ENCODE measurements at regions not wholly inside any gene's neighbourhood (a gene's known extent, or its start where the extent isn't known, plus 50 kb on each side); places are given as distances from the start of the nearest gene placed in this dataset.

DNA sequence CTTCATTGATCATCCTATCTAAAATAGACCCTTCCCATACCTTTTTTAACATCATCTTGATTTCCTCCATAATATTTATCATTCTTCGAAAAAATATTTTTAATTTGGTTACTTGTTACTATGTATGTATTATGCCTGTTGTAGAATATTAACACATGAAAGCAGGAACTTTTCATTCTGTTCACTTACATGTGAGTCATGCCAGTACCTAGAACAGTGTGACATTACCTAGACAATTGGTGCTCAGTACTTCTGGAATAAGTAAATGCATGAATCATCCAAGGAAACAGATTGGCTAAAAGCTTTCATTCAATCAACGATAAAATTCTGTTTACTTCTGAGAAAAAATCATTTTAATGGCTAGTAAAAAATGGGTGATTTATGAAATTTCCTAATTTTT, 76.4 kb downstream of the CXXC4 start:
- no peaks in the 10 kb centered on the region for H3K9me3 Mint-ChIP-seq
- no peak overlapping the region for H3K4me3 Mint-ChIP-seq
- no peak overlapping the region for H3K27ac Mint-ChIP-seq
- DNase-seq: no peak
- H3K27me3 Mint-ChIP-seq: no peaks in the 10 kb centered on the region
- no peak overlapping the region for H3K27ac ChIP-seq (ENCODE audit: low read depth, low read length)
- H3K4me1 Mint-ChIP-seq: no peaks in the 10 kb centered on the region
- no peaks in the 10 kb centered on the region for H3K36me3 ChIP-seq (ENCODE audit: insufficient read depth, low read length)
- no peak overlapping the region for H3K4me3 ChIP-seq (ENCODE audit: low read length in 2 of 2)
- H3K36me3 Mint-ChIP-seq: no peaks in the 10 kb centered on the region
- intact Hi-C loops (cut with micrococcal nuclease): no loop called here
- no peaks in the 10 kb centered on the region for H3K27me3 ChIP-seq (ENCODE audit: insufficient read depth, low read length)
- ChIA-PET CTCF (ENCODE audit: partially characterized antibody) (no interaction called here), POLR2A (ENCODE audit: partially characterized antibody) (no interaction called here)
- H3K4me1 ChIP-seq (ENCODE audit: insufficient read depth, low read length): no peaks in the 10 kb centered on the region
- no peaks in the 10 kb centered on the region for H3K9me3 ChIP-seq (ENCODE audit: control insufficient read depth in 1 of 2, low read length in 2 of 2)

- H3K4me3 ChIP-seq (ENCODE audit: low read length in 2 of 2): no peak overlapping the region
- H3K4me1 Mint-ChIP-seq: no peaks in the 10 kb centered on the region
- CTCF ChIA-PET (ENCODE audit: partially characterized antibody): no interaction called here
- intact Hi-C loops (cut with micrococcal nuclease): no loop called here
- H3K27ac Mint-ChIP-seq: no peak overlapping the region
- H3K9me3 Mint-ChIP-seq: no peaks in the 10 kb centered on the region
- POLR2A ChIA-PET (ENCODE audit: partially characterized antibody): no interaction called here
- H3K27me3 ChIP-seq (ENCODE audit: insufficient read depth, low read length): no peaks in the 10 kb centered on the region
- no peaks in the 10 kb centered on the region for H3K36me3 Mint-ChIP-seq
- no peaks in the 10 kb centered on the region for H3K9me3 ChIP-seq (ENCODE audit: control insufficient read depth in 1 of 2, low read length in 2 of 2)
- H3K27ac ChIP-seq (ENCODE audit: low read depth, low read length): no peak overlapping the region
- no peak for DNase-seq
- no peaks in the 10 kb centered on the region for H3K4me1 ChIP-seq (ENCODE audit: insufficient read depth, low read length)
- H3K27me3 Mint-ChIP-seq: no peaks in the 10 kb centered on the region
- H3K36me3 ChIP-seq (ENCODE audit: insufficient read depth, low read length): no peaks in the 10 kb centered on the region
- no peak overlapping the region for H3K4me3 Mint-ChIP-seq
Measured at GRCh38 chr4:104417357-104417882, 77.3 kb downstream of the CXXC4 start.

DNA sequence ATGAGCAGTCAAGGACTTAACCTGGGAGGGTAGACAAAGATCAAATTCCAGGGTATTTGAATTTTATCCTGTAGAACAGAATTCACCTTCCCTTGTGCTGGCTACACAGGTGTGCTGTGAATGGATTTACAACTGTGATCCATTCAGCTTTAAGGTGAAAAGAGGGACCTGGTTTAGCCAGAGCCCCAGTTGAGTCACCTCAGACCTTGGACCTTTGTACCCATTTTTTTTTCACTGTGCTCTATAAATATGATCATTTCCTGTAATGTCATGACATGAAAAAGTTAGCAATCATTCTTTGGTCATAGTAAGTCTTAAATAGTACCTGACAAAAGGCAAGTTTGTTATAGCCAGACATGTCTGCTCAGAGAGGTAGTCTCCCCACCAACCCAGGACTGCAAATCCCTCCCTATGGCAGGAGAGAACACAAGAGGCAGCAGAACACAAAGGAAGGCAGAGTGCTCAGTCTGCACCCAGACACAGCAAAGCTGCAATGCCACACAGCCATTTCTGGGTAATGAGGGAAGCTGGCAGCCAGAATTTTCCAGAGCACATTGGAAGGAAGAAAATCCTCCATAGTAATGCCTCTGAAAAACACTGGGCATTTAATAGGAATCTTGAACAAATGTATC, 77.9 kb downstream of the CXXC4 start:
- no peaks in the 10 kb centered on the region for H3K36me3 ChIP-seq (ENCODE audit: insufficient read depth, low read length)
- no peak overlapping the region for H3K4me3 ChIP-seq (ENCODE audit: low read length in 2 of 2)
- H3K27ac Mint-ChIP-seq: no peak overlapping the region
- H3K27ac ChIP-seq (ENCODE audit: low read depth, low read length): no peak overlapping the region
- no peak for DNase-seq
- ChIA-PET POLR2A (ENCODE audit: partially characterized antibody) (no interaction called here), CTCF (ENCODE audit: partially characterized antibody) (no interaction called here)
- H3K4me3 Mint-ChIP-seq: no peak overlapping the region
- H3K36me3 Mint-ChIP-seq: no peaks in the 10 kb centered on the region
- H3K27me3 Mint-ChIP-seq: no peaks in the 10 kb centered on the region
- intact Hi-C loops (cut with micrococcal nuclease): no loop called here
- H3K9me3 Mint-ChIP-seq: no peaks in the 10 kb centered on the region
- no peaks in the 10 kb centered on the region for H3K27me3 ChIP-seq (ENCODE audit: insufficient read depth, low read length)
- no peaks in the 10 kb centered on the region for H3K9me3 ChIP-seq (ENCODE audit: control insufficient read depth in 1 of 2, low read length in 2 of 2)
- H3K4me1 Mint-ChIP-seq: no peaks in the 10 kb centered on the region
- H3K4me1 ChIP-seq (ENCODE audit: insufficient read depth, low read length): no peaks in the 10 kb centered on the region

DNA sequence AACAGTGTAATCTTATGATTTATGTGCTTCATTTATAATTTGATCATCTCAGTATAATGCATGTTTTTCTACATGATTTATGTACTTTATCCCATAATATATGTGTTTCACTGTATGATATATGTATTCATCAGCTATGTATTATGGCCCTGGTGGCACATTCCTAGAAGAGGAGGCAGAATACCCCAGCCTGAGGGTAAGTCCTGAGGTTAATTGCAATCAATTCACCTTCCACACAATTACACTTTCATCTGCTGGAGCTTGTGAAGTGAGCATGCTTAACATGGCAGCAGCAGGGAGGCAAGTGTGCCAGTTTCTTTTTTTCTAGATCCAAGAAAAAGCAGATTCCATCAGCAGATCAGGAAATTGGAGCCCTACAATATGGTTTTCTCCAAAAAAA, 81.2 kb downstream of the CXXC4 start:
- Histone ChIP-seq H3K9me3 (ENCODE audit: control insufficient read depth in 1 of 2, low read length in 2 of 2) (no peaks in the 10 kb centered on the region), H3K4me1 (ENCODE audit: insufficient read depth, low read length) (no peaks in the 10 kb centered on the region), H3K27me3 (ENCODE audit: insufficient read depth, low read length) (no peaks in the 10 kb centered on the region), H3K27ac (ENCODE audit: low read depth, low read length) (no peak overlapping the region), H3K4me3 (ENCODE audit: low read length in 2 of 2) (no peak overlapping the region), H3K36me3 (ENCODE audit: insufficient read depth, low read length) (no peaks in the 10 kb centered on the region)
- Mint-ChIP-seq H3K27ac (no peak overlapping the region), H3K4me1 (no peaks in the 10 kb centered on the region), H3K27me3 (no peaks in the 10 kb centered on the region), H3K9me3 (no peaks in the 10 kb centered on the region), H3K36me3 (no peaks in the 10 kb centered on the region), H3K4me3 (no peak overlapping the region)
- no peak for DNase-seq
- intact Hi-C loops (cut with micrococcal nuclease): no loop called here
- POLR2A ChIA-PET (ENCODE audit: partially characterized antibody): no interaction called here
- CTCF ChIA-PET (ENCODE audit: partially characterized antibody): no interaction called here

- DNase-seq: no peak
- Mint-ChIP-seq H3K9me3 (no peaks in the 10 kb centered on the region), H3K4me1 (no peaks in the 10 kb centered on the region), H3K27me3 (no peaks in the 10 kb centered on the region), H3K36me3 (no peaks in the 10 kb centered on the region), H3K27ac (no peak overlapping the region), H3K4me3 (no peak overlapping the region)
- Histone ChIP-seq H3K4me1 (ENCODE audit: insufficient read depth, low read length) (no peaks in the 10 kb centered on the region), H3K27ac (ENCODE audit: low read depth, low read length) (no peak overlapping the region), H3K27me3 (ENCODE audit: insufficient read depth, low read length) (no peaks in the 10 kb centered on the region), H3K4me3 (ENCODE audit: low read length in 2 of 2) (no peak overlapping the region), H3K36me3 (ENCODE audit: insufficient read depth, low read length) (no peaks in the 10 kb centered on the region), H3K9me3 (ENCODE audit: control insufficient read depth in 1 of 2, low read length in 2 of 2) (no peaks in the 10 kb centered on the region)
- intact Hi-C loops (cut with micrococcal nuclease): no loop called here
- ChIA-PET POLR2A (ENCODE audit: partially characterized antibody) (no interaction called here), CTCF (ENCODE audit: partially characterized antibody) (no interaction called here)
Measured at GRCh38 chr4:104412344-104412743, 82.3 kb downstream of the CXXC4 start.

DNA sequence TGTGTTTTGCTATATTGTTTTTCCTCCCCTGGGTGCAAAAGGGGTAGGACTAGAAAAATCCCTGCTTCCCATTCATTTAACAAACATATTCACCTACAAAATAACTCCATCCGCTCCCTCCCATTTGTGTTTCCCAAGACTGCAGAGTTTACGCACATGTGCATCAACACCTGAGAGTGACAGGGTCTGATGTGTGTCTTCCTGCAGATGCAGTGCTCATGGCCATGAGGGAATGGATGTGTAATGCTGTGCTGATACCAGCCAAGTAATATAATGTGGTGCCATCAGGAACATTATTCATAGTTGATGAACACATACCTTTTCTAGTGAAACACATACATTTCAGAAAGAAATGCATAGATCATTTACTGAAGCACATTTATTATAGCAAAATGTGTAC, 83.2 kb downstream of the CXXC4 start:
- no peaks in the 10 kb centered on the region for H3K27me3 Mint-ChIP-seq
- no peak overlapping the region for H3K4me3 Mint-ChIP-seq

GRCh38 chr4:104408878-104409277, 85.8 kb downstream of the CXXC4 start:
- H3K36me3 Mint-ChIP-seq: no peaks in the 10 kb centered on the region
- DNase-seq: no peak
- POLR2A ChIA-PET (ENCODE audit: partially characterized antibody): no interaction called here
- Histone ChIP-seq H3K9me3 (ENCODE audit: control insufficient read depth in 1 of 2, low read length in 2 of 2) (no peaks in the 10 kb centered on the region), H3K4me1 (ENCODE audit: insufficient read depth, low read length) (no peaks in the 10 kb centered on the region), H3K27me3 (ENCODE audit: insufficient read depth, low read length) (no peaks in the 10 kb centered on the region), H3K27ac (ENCODE audit: low read depth, low read length) (no peak overlapping the region), H3K4me3 (ENCODE audit: low read length in 2 of 2) (no peak overlapping the region), H3K36me3 (ENCODE audit: insufficient read depth, low read length) (no peaks in the 10 kb centered on the region)
- intact Hi-C loops (cut with micrococcal nuclease): no loop called here
- H3K4me3 Mint-ChIP-seq: no peak overlapping the region
- H3K27ac Mint-ChIP-seq: no peak overlapping the region
- peaks cover 0 to 3% (median 0%) of the 10 kb centered on the region in 8 donors for H3K9me3 Mint-ChIP-seq
- CTCF ChIA-PET (ENCODE audit: partially characterized antibody): no interaction called here
- no peaks in the 10 kb centered on the region for H3K27me3 Mint-ChIP-seq
- H3K4me1 Mint-ChIP-seq: no peaks in the 10 kb centered on the region

More for the DNA sequence above, 83.2 kb downstream of the CXXC4 start:
- Mint-ChIP-seq H3K27ac (no peak overlapping the region), H3K36me3 (no peaks in the 10 kb centered on the region), H3K9me3 (no peaks in the 10 kb centered on the region), H3K4me1 (no peaks in the 10 kb centered on the region)
- POLR2A ChIA-PET (ENCODE audit: partially characterized antibody): no interaction called here
- Histone ChIP-seq H3K9me3 (ENCODE audit: control insufficient read depth in 1 of 2, low read length in 2 of 2) (no peaks in the 10 kb centered on the region), H3K27ac (ENCODE audit: low read depth, low read length) (no peak overlapping the region), H3K4me1 (ENCODE audit: insufficient read depth, low read length) (no peaks in the 10 kb centered on the region), H3K27me3 (ENCODE audit: insufficient read depth, low read length) (no peaks in the 10 kb centered on the region), H3K36me3 (ENCODE audit: insufficient read depth, low read length) (no peaks in the 10 kb centered on the region), H3K4me3 (ENCODE audit: low read length in 2 of 2) (no peak overlapping the region)
- CTCF ChIA-PET (ENCODE audit: partially characterized antibody): no interaction called here
- DNase-seq: no peak
- intact Hi-C loops (cut with micrococcal nuclease): no loop called here

GRCh38 chr4:104404361-104404760, 90.3 kb downstream of the CXXC4 start:
- Histone ChIP-seq H3K27ac (ENCODE audit: low read depth, low read length) (no peak overlapping the region), H3K9me3 (ENCODE audit: control insufficient read depth in 1 of 2, low read length in 2 of 2) (no peaks in the 10 kb centered on the region), H3K36me3 (ENCODE audit: insufficient read depth, low read length) (no peaks in the 10 kb centered on the region), H3K27me3 (ENCODE audit: insufficient read depth, low read length) (no peaks in the 10 kb centered on the region), H3K4me3 (ENCODE audit: low read length in 2 of 2) (no peak overlapping the region), H3K4me1 (ENCODE audit: insufficient read depth, low read length) (no peaks in the 10 kb centered on the region)
- Mint-ChIP-seq H3K27me3 (no peaks in the 10 kb centered on the region), H3K27ac (no peak overlapping the region), H3K9me3 (peaks cover 0 to 3% (median 0%) of the 10 kb centered on the region in 8 donors), H3K4me1 (no peaks in the 10 kb centered on the region), H3K4me3 (no peak overlapping the region), H3K36me3 (no peaks in the 10 kb centered on the region)
- DNase-seq: no peak
- ChIA-PET CTCF (ENCODE audit: partially characterized antibody) (no interaction called here), POLR2A (ENCODE audit: partially characterized antibody) (no interaction called here)
- intact Hi-C loops (cut with micrococcal nuclease): no loop called here

Data from CD4-positive, alpha-beta memory T cell (primary cell).